Femur (tissue), 1 donor: ENCODE measurements at regions not wholly inside any gene's neighbourhood (a gene's known extent, or its start where the extent isn't known, plus 50 kb on each side); places are given as distances from the start of the nearest gene placed in this dataset.
"Not testable (repeated sequence)": the region's sequence is repeated elsewhere in the genome, so short reads cannot be mapped to it uniquely, and the experiment has no call there.

Experiments used
- DNase-seq: peaks from one replicate; pipeline ENCODE4 v3.0.0-alpha.2; 2017

GRCh38 chr13:63554157-63554556 is 2138.5 kb upstream of the PCDH20 start:
- no peak for DNase-seq

- DNase-seq, result no peak
These were observed 2136.1 kb upstream of the PCDH20 start for GRCh38 chr13:63551731-63552130.

GRCh38 chr13:63546524-63546923 is 2130.9 kb upstream of the PCDH20 start:
- DNase-seq, result no peak

GRCh38 chr13:63542770-63543169 is 2127.1 kb upstream of the PCDH20 start:
- no peak for DNase-seq

GRCh38 chr13:63541336-63541735 is 2125.7 kb upstream of the PCDH20 start:
- no peak for DNase-seq

- DNase-seq, result no peak
These were observed 2124.4 kb upstream of the PCDH20 start for GRCh38 chr13:63540061-63540460.

GRCh38 chr13:63517371-63517770 is 2101.7 kb upstream of the PCDH20 start:
- peak; percentile 24 for DNase-seq

- no peak for DNase-seq
These were observed 2100.5 kb upstream of the PCDH20 start for GRCh38 chr13:63516124-63516523.

GRCh38 chr13:63514886-63515285 is 2099.2 kb upstream of the PCDH20 start:
- no peak for DNase-seq

- DNase-seq, result no peak
These were observed 2096.4 kb upstream of the PCDH20 start for GRCh38 chr13:63512095-63512494.

- no peak for DNase-seq
These were observed 2086.1 kb upstream of the PCDH20 start for GRCh38 chr13:63501702-63502101.

GRCh38 chr13:63497601-63498000 is 2082.0 kb upstream of the PCDH20 start:
- DNase-seq, result no peak

GRCh38 chr13:63492604-63493003 is 2077.0 kb upstream of the PCDH20 start:
- no peak for DNase-seq

GRCh38 chr13:63490149-63490548 is 2074.5 kb upstream of the PCDH20 start:
- DNase-seq, result no peak

GRCh38 chr13:63481334-63481733 is 2065.7 kb upstream of the PCDH20 start:
- DNase-seq, result no peak

GRCh38 chr13:63472711-63473110 is 2057.1 kb upstream of the PCDH20 start:
- DNase-seq, result no peak

GRCh38 chr13:63463782-63464610 is 2048.3 kb upstream of the PCDH20 start:
- no peak for DNase-seq

- DNase-seq, result no peak
These were observed 2044.9 kb upstream of the PCDH20 start for GRCh38 chr13:63460462-63461090.

- DNase-seq, result no peak
These were observed 2041.5 kb upstream of the PCDH20 start for GRCh38 chr13:63457186-63457585.

- no peak for DNase-seq
These were observed 2040.3 kb upstream of the PCDH20 start for GRCh38 chr13:63455938-63456337.

- no peak for DNase-seq
These were observed 2033.9 kb upstream of the PCDH20 start for GRCh38 chr13:63449550-63449949.

- DNase-seq, result no peak
These were observed 2033.0 kb upstream of the PCDH20 start for GRCh38 chr13:63448692-63449091.

GRCh38 chr13:63446329-63446728 is 2030.7 kb upstream of the PCDH20 start:
- no peak for DNase-seq

GRCh38 chr13:63444225-63444624 is 2028.6 kb upstream of the PCDH20 start:
- DNase-seq, result not testable (repeated sequence)

GRCh38 chr13:63438951-63439350 is 2023.3 kb upstream of the PCDH20 start:
- no peak for DNase-seq
